SU-DHL-6 (cell line): ENCODE measurements at regions not wholly inside any gene's neighbourhood (a gene's known extent, or its start where the extent isn't known, plus 50 kb on each side); places are given as distances from the start of the nearest gene placed in this dataset.

Experiments used
- EZH2phosphoT487 ChIP-seq: fragments of 200-600 bp; sonication (generic), shearing (Covaris generic); conservative IDR thresholded peaks from 2 replicates; pipeline ENCODE4 v1.6.1; 2018; ENCODE audit warnings: mild to moderate bottlenecking, antibody characterized with exemption, low read length, moderate library complexity, mixed read lengths
- TF ChIP-seq, protein P1 (sequence below): fragments of 200-600 bp; sonication (generic); IDR thresholded peaks from one replicate; pipeline ENCODE4 v1.5.1; 2017; ENCODE audit warnings: antibody characterized with exemption, mild to moderate bottlenecking, low read length, moderate library complexity; ENCODE audit not compliant: insufficient read depth, poor library complexity, severe bottlenecking

DNA sequence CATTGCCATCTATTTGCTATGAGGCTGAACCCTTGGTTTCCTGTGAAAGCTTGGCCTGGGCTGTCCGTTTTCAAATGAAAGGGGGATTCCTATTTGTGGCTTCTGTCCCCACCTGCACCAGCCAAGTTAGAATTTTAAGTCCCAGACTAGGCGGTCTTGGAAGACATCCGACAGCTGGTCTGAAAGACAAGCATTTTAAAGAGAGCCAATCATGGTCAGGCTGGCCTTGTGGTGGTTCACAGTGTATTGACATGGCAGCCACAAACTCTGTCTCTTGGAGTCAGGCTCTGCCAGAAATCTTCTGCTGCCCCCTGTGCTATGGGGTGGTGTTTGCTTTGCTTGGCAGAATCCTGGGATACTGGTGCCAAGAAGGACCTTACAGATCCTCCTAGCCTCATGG, 319.2 kb upstream of the MOCS1 start:
- TF ChIP-seq, protein P1, sequence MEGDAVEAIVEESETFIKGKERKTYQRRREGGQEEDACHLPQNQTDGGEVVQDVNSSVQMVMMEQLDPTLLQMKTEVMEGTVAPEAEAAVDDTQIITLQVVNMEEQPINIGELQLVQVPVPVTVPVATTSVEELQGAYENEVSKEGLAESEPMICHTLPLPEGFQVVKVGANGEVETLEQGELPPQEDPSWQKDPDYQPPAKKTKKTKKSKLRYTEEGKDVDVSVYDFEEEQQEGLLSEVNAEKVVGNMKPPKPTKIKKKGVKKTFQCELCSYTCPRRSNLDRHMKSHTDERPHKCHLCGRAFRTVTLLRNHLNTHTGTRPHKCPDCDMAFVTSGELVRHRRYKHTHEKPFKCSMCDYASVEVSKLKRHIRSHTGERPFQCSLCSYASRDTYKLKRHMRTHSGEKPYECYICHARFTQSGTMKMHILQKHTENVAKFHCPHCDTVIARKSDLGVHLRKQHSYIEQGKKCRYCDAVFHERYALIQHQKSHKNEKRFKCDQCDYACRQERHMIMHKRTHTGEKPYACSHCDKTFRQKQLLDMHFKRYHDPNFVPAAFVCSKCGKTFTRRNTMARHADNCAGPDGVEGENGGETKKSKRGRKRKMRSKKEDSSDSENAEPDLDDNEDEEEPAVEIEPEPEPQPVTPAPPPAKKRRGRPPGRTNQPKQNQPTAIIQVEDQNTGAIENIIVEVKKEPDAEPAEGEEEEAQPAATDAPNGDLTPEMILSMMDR: no peak
- no peak for TF ChIP-seq EZH2phosphoT487
